ENCODE measurements at regions not wholly inside any gene's neighbourhood (a gene's known extent, or its start where the extent isn't known, plus 50 kb on each side); places are given as distances from the start of the nearest gene placed in this dataset.

DNA sequence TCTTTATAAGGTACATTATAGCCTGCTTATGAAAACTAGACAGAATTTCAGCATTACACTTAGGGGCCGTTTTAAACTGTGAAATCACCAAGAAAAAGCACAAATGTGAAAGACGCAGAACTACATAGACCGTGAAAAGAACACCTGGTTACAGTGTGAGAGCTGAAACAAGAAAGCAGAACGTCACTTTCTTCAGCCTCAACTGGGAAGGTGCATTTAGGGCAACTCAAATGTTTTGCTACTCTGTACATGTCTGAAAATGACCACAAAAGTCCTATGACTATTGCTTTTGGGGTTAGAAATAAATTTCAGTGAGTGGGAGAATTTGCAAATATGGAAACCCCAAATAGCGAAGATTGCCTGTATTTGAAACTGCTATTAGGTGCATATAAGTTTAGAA, 268.7 kb downstream of the OLFM3 start:
- DNase-seq, result no peak

DNA sequence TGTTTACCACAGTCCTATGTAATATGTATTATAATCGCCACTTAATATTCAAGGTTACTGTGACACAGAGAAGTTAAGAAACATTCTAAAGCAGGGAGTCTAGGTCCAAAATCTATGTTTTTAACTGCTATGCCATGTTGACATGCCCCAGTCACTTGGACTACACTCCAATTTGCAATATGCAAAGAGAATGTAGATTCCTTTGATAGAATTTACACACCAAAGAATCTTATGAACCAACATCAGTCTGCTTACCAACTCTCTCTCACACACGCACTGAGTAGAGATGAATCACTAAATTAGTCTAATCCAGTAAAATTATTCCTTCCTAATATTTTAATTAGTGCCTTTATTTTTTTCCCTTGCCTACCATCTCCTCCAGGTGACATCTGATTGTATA, 266.2 kb downstream of the OLFM3 start:
- no peak for DNase-seq

DNA sequence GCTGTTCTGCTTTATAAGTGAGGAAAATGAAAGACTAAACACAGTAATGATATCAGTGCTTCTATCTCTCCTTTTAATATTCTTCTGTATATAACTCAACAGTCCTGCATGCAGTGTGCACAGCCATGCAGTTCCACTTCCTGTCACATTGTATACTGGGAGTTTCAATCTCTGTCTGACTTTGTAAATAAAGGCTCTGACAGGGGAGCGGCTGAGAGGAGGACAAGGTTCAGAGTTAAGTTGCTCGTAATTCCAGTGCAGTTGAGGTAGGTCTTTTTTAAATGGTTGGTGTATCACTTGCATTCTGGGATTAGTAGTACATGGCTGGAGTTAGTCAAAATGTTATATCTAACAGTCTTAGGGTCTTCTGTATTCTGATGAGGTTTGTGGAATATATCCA, 264.5 kb downstream of the OLFM3 start:
- no peak for DNase-seq

DNA sequence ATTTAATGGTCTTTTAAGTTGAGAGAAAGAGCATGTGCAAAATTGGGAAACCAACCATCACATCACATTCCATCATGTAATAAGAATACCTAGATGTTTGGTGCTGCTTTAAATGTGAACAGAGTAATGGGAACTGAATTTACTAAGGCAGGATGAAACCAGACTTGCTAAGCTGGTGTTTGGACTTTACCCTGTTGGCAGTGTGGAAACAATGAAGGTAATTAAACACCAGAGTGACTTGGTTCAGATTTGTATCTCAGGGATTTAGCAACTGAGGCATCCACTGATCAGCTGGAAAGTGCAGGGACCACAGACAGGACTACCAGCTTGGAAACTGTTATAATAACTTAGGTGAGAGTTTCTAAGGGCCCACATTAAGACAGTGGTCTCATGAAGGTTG, 263.4 kb downstream of the OLFM3 start:
- no peak for DNase-seq

DNA sequence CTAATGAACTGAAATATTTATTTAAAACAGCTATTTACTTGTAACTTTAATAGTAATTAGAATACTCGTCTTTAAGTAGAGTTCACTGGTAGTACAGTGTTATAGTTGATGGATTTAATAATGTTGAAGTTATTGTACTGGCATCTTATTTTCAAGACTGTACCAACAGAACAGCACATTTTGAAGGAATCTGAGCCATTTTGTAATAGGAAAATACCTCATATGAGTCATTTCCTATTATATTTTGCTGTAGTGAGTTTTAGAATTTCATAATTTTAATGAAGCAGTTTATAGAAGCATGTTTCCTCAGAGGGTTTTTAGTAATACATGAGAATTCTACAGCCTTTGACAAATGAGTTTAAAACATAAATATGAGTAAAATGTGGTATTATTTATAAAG, 258.3 kb downstream of the OLFM3 start:
- DNase-seq, result no peak

DNA sequence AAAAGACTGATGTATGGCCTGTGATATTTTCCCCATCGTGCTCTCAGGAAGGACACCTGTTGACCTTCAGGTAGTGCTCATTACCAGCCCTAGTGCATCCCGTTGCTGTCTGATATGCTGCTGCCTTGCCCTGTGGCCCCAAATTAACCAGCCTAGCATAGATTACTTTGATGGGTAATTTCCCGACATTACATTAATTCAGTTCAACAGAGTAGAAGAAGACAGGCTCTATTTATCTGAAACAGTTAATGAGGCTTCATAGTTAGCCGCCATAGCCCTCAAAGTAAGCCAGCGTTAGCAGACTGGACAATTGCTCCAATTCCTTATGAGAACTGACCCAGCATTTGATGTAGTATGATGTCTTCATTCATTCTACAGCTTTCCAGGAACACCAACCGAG, 257.6 kb downstream of the OLFM3 start:
- DNase-seq, result no peak

DNA sequence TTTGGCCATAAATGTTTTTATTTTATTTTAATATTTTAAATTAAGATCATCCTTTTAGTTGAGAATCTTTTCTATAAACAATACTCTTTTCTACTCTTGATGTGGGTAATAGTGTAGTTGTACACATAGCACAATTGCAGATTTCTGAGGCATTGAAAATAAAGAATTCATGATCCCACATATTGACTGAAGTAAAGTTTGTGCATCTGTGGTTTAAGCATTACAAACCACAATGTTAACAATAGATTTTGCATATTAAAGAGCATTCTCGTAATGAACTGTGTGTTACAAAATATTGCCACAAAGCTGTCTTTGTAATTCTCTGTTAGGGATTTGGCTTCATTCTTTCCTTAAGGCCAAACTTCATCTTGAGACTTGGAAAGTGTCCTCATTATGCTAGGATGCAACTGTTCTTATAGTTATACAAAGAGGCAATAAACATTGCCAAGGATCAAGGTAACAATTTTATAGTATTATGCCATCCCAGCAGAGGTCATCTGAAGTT, 256.8 kb downstream of the OLFM3 start:
- DNase-seq, result no peak

DNA sequence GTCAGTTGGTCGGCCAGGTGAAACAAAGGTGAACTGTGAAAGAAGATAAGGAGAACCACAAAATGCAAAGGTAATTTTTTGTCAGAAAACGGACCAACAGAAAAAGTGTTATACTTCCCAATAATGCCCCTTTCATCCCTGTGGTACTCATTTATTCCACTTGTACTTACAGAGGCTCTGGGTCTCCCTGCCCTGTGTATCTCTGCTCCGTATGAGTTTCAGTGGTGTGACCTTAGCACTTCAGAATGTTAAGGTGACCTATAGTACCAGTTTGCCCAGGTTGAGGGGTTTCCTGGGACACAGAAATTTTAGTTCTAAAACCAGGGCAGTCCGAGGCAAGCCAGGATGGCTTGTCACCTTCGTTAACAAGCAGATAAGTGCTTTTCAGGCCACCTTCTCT, 254.8 kb downstream of the OLFM3 start:
- no peak for DNase-seq

DNA sequence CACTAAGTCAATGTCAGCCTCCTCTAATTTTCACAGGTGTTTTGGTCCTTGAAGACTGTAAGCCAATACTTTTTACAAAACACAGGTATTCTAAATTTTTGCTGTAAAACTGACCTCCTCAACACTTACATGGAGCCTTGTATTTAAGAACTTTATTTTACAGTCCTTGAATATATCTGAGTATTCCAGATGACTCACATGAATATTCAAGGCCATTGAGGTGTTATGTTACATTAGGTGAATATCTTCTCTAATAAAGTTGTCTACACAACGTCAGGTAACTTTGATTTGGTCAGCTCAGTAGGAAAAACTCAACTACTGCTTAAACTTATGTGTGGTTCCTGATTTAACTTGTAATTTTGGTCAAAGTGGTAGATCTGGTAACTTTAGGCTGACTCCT, 254.2 kb downstream of the OLFM3 start:
- DNase-seq, result no peak

DNA sequence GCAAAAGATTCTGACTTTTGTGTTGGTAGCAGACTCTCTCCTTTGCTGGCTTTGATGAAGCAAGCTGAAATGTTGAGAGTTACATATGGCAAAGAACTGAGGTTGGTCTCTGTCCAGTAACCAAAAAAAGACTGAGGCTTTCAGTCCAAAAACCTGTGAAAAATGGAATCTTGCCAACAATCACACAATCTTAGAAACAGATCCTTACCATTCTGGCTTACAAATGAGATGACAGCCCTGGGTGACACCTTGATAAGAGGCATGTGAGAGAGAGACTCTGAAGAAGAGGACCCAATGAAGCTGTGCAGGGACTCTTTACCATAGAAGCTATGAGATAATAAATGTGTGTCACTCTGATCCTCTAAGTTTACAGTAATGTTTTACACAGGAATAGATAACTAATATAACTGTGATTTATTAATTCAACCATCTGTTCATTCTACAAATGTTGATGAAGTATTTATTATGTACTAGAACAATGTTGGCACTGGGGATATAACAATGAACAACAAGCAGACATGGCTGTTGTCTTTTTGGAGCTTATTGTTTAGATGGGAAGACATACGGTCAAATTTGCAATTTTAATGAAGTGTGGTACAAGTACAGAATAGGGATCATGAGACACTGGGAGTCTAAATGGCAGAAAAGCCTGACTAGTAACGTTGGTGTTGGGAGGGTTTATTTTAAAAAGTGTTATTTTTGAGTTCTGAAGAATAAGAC, 251.0 kb downstream of the OLFM3 start:
- no peak for DNase-seq

DNA sequence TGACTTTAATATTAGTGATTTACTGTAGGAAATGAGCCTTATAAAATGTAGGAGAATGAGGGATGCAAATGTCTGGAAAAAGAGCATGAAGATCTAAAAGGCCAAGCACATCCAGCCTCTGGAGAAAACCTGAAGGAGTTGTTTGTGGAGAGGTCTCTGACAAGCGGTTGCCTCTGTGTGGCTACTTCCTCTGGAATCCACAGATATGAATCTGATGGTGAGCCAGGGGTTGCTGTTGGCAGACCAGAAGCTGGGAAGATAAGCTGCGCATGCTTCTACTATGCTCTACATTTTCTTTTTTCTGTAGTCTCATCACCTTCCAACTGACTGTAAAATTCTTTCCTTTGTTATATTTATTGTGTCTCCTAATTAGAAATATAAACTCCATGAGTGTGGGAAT, 248.6 kb downstream of the OLFM3 start:
- no peak for DNase-seq
